ENCODE measurements at regions not wholly inside any gene's neighbourhood (a gene's known extent, or its start where the extent isn't known, plus 50 kb on each side); places are given as distances from the start of the nearest gene placed in this dataset.
A peak's percentile ranks its signal among the peaks of the same experiment; 100 is the strongest.

DNA sequence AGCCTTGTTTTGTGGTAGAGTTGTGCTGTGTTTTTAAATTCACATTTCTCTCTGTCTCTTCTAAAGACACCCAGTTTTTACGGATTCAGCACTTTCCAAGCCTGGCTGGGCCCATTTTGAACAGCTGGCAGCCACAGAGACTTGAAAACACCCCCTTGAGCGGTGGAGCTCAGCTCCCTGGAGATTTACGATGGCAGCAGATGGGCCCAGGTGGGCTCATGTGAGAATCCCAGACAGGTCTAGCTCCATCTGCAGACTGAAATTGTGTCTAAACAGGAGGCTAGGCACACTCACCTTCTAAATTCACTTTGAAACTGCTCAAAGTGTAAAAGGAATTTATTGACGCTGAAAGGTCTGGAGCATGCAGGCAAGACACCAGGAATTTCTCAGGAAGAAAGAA, 232.0 kb upstream of the HES1 start:
- TF ChIP-seq CTCF (conservative IDR thresholded peaks at IDR 0.05; ENCODE audit: low read length) (peak; percentile 18; the same call in 1 of the 2 replicates), EZH2phosphoT487 (IDR thresholded peaks at IDR 0.05; ENCODE audit: borderline replicate concordance) (no peak)
